NCI-H524 treated with DMSO at 0.1 percent for 48 hours (cell line): ENCODE measurements at regions not wholly inside any gene's neighbourhood (a gene's known extent, or its start where the extent isn't known, plus 50 kb on each side); places are given as distances from the start of the nearest gene placed in this dataset.

ENCODE experiments used
- DNase-seq: peaks from one replicate; lab custom pipeline; 2025; lab: John Stamatoyannopoulos, UW

DNA sequence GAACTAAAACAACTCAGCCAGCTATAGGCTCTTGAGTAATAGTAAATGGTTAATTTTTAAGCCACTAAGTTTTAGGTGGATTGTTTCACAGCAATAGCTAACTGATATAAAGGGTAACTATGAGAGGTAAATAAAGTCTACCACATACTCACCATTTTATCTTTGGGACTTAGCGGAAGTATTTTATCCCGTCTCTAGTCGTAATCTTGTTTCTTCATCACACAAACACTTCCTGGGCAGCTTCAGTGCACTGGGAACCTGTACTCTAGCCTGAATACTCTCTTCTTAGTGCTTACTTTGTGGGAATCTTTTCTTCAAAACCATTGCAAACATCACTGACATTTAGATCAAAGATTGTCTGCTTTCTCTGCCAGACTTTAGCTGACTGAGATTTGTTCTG, 360.5 kb downstream of the EPHA4 start:
- no peak for DNase-seq

DNA sequence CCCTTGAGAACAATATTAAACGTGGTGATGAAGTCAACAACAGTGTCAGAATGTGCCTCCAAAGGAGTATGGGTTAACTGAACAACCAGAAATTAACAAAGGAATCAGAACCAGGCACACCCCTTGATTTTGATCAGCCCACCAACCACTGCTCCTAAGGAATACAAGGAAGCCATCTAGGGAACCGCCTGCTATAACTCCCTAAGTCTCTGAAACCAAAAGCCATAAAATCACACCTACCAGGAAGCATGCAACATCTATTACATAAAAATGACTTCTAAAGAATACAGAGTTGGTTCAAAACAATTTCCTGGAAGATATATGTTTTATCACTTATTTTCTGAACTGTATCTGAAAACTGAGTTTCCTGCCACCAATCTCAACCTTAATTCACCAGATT, 360.0 kb downstream of the EPHA4 start:
- no peak for DNase-seq

- no peak for DNase-seq
Measured at GRCh38 chr2:221215487-221215886, 356.6 kb downstream of the EPHA4 start.

- no peak for DNase-seq
Measured at GRCh38 chr2:221216636-221217035, 355.5 kb downstream of the EPHA4 start.

DNA sequence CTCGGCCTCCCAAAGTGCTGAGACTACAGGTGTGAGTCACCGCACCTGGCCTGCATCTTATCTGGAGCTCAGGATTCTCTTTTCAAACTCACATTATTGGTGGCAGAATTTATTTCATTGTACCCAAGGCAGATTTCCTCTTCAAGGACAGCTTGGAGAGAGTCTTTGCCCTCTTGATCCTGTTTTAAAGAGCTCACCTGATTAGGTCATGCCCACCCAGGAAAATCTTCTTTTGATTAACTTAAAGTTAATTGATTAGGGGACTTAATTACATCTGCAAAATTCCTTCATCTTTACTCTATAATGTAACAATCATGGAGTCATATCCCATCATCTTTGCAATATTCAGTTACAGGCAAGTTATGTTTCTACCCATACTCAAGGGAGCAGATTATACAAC, 346.4 kb downstream of the EPHA4 start:
- no peak for DNase-seq

DNA sequence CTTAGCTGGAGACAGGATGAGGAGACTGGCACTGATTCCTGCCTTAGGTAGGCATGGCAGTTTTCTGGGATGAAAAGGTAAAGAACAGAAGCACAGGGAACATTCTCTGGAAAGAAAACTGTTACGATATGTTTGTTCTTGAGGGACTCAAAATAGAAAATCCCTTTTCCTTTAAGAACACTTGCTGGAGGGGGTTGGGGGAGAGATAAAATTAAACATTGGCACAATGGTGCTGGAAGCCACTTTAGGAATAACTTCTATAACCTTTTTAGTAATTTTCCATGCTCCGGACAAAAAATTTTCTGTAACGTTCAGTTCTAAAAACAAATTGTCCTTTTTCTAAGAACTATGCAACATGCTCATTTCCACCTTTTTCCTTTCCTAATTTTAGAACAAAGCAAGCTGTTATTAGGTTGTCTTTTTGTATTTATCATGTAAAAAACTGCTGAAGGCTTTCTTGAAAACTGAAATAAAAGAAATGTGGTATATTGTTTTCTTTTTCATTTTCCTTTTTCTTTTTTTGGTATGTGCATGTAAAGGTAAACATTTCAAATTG, 343.8 kb downstream of the EPHA4 start:
- no peak for DNase-seq

DNA sequence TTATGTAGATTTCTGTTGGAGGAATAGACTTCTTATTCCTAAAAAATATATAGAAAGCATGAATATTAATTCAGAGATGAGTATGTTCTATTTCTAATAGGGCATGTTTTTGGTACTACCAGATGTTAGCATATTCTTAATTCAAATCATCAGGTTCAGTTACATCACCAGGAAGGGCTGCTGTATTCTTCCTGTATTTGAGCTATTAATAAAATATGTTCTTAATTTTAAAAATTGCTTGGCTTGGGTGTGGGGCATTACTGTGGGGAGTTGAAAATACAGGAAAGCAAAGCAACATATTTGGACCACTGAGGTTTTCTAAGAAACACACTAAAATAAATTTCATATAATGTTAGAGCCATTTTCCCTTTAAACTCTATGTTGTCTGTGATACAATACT, 343.0 kb downstream of the EPHA4 start:
- no peak for DNase-seq

DNA sequence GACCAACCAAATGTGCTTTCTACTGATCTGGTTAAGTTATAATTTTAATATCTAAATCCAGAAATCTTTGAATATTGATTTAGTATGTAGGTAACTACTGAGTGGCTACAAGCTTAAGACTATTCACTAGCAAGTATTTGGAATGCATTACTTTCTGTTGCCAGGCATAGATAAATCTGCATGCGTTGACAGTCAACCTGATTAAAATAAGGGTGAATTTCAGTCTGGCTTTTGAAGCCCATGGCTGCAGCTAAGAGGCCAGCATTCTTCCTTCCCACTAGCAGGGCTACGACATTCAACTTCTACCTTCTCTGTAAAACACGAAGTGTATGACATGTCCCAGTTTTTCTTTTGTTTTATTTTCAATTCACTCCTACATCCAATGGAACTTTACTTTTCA, 340.6 kb downstream of the EPHA4 start:
- no peak for DNase-seq

DNA sequence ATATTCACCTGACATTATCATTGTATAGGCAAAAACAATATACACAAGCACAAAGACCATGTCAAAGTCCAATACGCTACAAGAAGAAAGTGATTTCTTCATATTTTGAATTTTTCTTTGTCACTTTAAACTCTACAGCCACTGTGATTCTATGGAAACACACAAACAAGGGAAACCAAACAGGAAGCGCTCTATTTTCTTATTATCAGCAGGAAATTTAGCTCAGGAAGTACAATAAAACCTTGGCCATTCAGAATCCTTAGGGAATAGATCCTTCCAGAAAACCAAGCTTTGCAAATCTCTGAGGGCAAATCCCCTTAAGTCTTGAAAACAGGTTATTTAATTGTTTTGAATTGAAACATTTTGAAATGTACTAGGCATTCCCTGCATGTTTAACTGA, 336.2 kb downstream of the EPHA4 start:
- no peak for DNase-seq

DNA sequence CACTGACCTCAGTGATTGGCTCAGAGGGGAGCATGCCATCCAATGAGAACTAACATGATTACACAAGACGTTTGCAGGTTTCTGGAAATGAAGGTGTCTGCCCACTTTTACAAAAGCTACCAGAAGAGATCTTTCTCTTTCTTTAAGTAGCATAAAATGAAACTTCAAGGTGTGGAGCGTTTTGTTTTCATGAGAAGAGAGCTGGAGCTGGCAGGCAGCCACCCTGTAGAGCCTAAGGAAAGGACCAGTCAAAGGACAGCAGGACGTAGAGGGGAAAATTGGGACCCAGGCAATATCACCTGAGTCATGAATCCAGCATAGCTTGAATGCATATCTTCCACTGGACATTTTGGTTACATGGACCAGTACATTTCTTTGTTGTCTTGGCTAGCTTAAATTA, 331.0 kb downstream of the EPHA4 start:
- DNase-seq, result no peak

DNA sequence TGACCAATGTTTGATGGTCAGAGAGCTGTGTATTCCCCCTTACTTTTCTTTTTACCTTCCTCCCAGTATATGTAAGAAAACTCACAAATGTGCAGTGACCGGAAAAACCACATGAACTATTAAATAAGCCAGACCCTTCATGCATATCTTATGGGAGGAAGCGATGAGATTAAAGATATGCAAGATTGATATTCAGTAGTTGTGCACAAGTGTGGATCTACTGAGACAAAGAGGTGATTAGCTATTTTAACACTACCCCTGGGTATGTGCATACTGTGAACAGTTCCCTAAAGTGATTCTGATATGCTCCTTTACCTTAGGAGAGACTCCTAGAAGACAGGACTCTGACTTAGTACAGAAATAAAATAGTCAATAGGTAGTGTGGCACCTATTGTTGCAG, 328.3 kb downstream of the EPHA4 start:
- DNase-seq, result no peak

DNA sequence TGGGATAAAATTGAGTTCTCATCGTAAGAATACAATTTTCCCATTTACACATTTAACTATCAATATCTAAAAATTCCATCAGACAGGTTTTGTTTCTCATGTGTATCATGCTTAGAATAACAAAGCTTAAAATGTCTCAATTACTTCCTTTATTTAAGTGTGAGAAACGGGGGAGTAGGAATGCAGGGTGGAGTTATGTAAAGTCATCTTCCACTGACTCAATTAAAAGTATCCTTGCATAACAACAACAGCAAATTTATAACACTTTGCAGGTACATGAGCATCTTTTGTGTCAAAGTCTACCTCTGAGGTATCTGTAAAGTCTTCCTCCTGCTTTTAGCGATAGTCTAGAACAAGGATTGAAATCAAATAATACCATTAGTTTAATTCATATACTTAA, 327.1 kb downstream of the EPHA4 start:
- no peak for DNase-seq

- DNase-seq, result no peak
Measured at GRCh38 chr2:221245772-221246171, 326.3 kb downstream of the EPHA4 start.

DNA sequence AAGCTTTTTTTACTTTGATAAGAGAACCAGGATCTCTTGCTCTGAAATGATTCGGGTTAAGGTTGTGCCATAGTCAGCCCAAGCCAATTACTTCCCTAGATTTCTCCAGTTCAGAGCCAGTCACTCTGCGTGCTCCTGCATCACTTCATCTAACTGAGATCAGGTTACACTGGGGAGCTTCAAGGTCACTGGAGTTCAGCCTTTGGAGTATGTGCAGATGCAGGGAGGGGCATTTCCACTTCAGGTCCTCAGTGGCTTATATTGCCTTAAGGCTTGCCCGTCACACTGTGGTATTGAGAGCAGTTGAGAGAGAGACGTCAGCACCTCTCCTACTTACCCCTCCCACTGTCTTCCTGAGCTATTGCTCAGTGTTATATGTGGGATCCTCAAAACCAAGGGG, 317.8 kb downstream of the EPHA4 start:
- no peak for DNase-seq

DNA sequence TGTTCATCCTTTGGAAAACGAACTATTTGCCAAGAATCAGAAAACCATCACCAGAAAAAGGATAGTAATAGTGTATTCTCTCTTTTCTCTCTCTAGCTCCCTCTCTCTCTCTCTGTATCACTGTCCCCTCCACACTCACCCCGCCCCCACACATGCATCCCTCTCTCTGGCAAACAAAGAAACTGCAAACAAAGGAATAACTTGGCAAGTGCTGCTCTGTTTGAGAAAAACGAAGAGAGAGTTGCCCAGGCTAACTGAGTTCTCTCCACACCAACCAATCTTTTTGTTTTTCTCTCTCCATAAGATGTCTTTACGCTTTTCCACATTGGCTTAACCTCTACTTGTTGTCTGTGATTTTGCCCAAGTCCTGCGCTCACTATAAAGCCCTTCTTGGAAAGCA, 316.2 kb downstream of the EPHA4 start:
- no peak for DNase-seq

DNA sequence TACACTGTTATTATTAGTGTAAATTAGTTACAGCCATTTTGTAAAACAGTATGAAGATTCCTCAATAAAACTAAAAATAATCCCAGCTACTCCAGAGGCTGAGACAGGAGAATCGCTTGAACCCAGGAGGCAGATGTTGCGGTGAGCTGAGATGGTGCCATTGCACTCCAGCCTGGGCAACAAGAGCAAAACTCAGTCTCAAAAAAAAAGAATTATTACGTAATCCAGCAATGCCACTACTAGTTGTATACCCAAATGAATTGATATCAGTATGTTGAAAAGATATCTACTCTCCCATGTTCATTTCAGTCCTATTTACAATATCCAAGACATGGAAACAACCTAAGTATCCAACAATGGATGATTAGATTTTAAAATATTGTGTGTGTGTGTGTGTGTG, 313.6 kb downstream of the EPHA4 start:
- no peak for DNase-seq

GRCh38 chr2:221262651-221263050, 309.5 kb downstream of the EPHA4 start:
- DNase-seq, result no peak

DNA sequence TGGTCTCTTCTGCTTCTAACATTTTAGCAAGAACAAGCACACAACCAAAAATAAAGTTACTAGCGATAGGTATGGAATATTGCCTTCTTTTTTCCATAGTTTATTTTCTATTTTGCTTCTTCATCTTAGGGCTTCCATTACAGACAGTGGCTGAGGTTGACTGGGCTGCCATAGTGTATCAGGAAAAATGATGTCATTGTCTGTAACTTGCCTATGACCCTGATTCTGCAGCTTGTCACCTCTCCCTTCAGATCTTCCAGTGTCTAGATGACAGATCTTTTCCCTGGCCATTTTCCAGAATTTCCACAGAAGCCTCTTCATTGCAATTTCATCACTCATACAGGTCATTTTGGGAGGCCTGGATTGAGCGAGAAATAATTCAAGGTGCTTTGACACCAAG, 308.5 kb downstream of the EPHA4 start:
- DNase-seq, result no peak

- DNase-seq, result no peak
Measured at GRCh38 chr2:221264318-221264717, 307.8 kb downstream of the EPHA4 start.

- DNase-seq, result no peak
Measured at GRCh38 chr2:221267773-221268425, 304.2 kb downstream of the EPHA4 start.

DNA sequence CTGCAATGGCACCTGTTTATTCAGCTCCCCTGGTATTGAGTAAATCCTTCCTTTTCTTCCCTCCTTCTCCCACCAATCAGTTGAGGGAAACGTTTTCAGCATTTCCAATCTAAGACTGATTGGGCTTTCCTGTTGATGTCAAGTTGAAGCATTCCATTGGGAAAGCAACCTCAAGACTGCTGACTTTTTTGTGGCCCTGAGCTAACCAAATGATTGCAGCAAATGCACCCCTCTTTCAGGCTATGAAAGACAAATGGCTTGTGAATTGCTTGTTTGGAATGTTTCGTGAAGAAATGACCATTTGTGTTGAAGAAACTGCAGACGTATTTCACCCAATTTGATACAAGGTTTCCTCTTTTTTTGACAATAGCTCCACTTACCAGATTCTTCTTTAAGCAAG, 303.5 kb downstream of the EPHA4 start:
- no peak for DNase-seq

DNA sequence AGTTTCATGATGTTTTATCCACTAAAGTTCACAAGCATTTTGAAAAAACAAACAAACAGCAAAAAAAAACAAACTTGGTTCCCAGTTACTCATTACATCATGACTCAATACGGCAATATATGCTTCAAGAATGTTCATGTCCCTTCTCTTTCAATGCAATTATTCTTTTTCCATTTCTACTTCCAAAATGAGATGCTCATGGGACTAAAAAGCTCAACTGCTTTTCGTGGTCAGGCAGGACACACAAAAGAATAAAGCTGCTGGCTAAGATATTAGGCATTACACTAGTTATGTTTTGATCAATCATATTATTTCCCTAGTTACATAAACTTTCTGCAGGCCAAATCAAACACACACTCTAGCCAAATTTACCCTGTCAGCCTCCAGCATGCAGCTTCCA, 301.3 kb downstream of the EPHA4 start:
- DNase-seq, result no peak

- DNase-seq, result no peak
Measured at GRCh38 chr2:221272729-221273128, 299.4 kb downstream of the EPHA4 start.

- no peak for DNase-seq
Measured at GRCh38 chr2:221276033-221276432, 296.1 kb downstream of the EPHA4 start.
